Heart right ventricle (tissue), 16 donors: ENCODE measurements at regions not wholly inside any gene's neighbourhood (a gene's known extent, or its start where the extent isn't known, plus 50 kb on each side); places are given as distances from the start of the nearest gene placed in this dataset.

Experiments used
- ATAC-seq, 8 donors: fragments of 200-7000 bp; cut with Tn5 transposase; one replicate each; pipeline ENCODE4 v1.9.1; 2020; ENCODE audit warnings: mild to moderate bottlenecking in 8 of 8, moderate library complexity in 8 of 8, moderate number of reproducible peaks in 1 of 8
- DNase-seq, 2 donors: peaks; one replicate each; pipeline ENCODE4 v3.0.0-alpha.2; 2020
- H3K27ac ChIP-seq, 10 donors: fragments of 200-600 bp; sonication (generic) in 2 of 10; one replicate each; pipeline versions ENCODE4 v1.5.0 to v1.8.0; 2020 to 2022; ENCODE audit warnings: mild to moderate bottlenecking in 3 of 10
- H3K27me3 ChIP-seq, 7 donors: fragments of 200-600 bp; one replicate each; pipeline ENCODE4 v1.8.0; 2021 to 2022; ENCODE audit warnings: mild to moderate bottlenecking in 2 of 7
- H3K36me3 ChIP-seq, 9 donors: fragments of 200-600 bp; sonication (generic) in 1 of 9; one replicate each; pipeline versions ENCODE4 v1.5.0 to v1.8.0; 2020 to 2022; ENCODE audit warnings: mild to moderate bottlenecking in 2 of 9
- H3K4me1 ChIP-seq, 9 donors: fragments of 200-600 bp; sonication (generic) in 1 of 9; one replicate each; pipeline versions ENCODE4 v1.5.0 to v1.8.0; 2020 to 2022; ENCODE audit warnings: mild to moderate bottlenecking in 4 of 9
- H3K4me3 ChIP-seq, 10 donors: fragments of 200-600 bp; sonication (generic) in 2 of 10; one replicate each; pipeline versions ENCODE4 v1.5.0 to v1.8.0; 2020 to 2022; ENCODE audit warnings: mild to moderate bottlenecking in 7 of 10, moderate library complexity in 2 of 10
- H3K9me3 ChIP-seq, 11 donors: fragments of 200-600 bp in 10 of 11; sonication (generic) in 2 of 11; one replicate each; pipeline versions ENCODE4 v1.5.0 to v1.8.0; 2013 to 2022; ENCODE audit warnings: mild to moderate bottlenecking in 2 of 11, control low read depth in 1 of 11, moderate library complexity in 1 of 11
- CTCF ChIP-seq, 9 donors: fragments of 200-600 bp; sonication (generic) in 2 of 9; IDR thresholded peaks; one replicate each; pipeline versions ENCODE4 v1.5.0 to v1.8.0; 2021 to 2022; ENCODE audit warnings: antibody characterized with exemption in 9 of 9, mild to moderate bottlenecking in 5 of 9, moderate library complexity in 1 of 9
- WGBS, 2 donors: extraction: QIAGEN DNeasy Blood & Tissue Kit; methylation state at CpG; one replicate each; pipeline ENCODE4 v1.1.7; 2013; ENCODE audit warnings: inconsistent platforms in 1 of 2; 5-methylcytosine and 5-hydroxymethylcytosine counted together
- intact Hi-C, 10 donors: fragments of 100-400 bp; cut with DNase I; formaldehyde crosslinking; loops; one replicate each; pipeline versions ENCODE4 v1.11.1 to v1.14.2; 2022
- donor health status: Arrhythmogenic right ventricular cardiomyopathy.
- donor health status: ischemic (EF 13 %, LVEDD 7.1; RV severe dilation, severe dysfunction).
- donor health status: healthy with polysubstance abuse.
- donor health status: DM: no; HTN: yes; CAD: no.
- donor health status: DM: no; HTN: no; CAD: no.
- donor health status: ischemic (EF 25% LVEDD 6.9; RV normal size, moderate dysfunction).
- donor health status: ischemic (EF 25% LVEDD 5.7; RV mildly dilated, moderate dysfunction).
- donor health status: healthy.
- donor health status: DM: yes; HTN: yes; CAD: no.
- donor health status: Ischemic cardiomyopathy.
- donor health status: ischemic (EF 35%, LVEDD 5.7; RV mildly dilated, moderate dysfunction).
- donor health status: nonischemic (EF 11% LVEDD 7.7; RV severe dilation, severe dysfunction).
- donor health status: DM: yes; HTN: yes; CAD: no.
- donor health status: PGD.
- donor health status: ischemic (EF 29% LVEDD 5.4; RV normal size, mild dysfunction).
- donor health status: nonischemic (EF 23%, LVEDD 6.1; RV moderate dilation, normal function).

- H3K4me3 ChIP-seq = no peak overlapping the region
- no peak for ATAC-seq
- peaks cover 0 to 8% (median 0%) of the 10 kb centered on the region in 9 donors for H3K4me1 ChIP-seq
- no peaks in the 10 kb centered on the region for H3K36me3 ChIP-seq
- no peak overlapping the region for H3K27ac ChIP-seq
- H3K9me3 ChIP-seq = no peaks in the 10 kb centered on the region
- DNase-seq = no peak
- no peak for TF ChIP-seq CTCF (IDR thresholded peaks at IDR 0.05)
- H3K27me3 ChIP-seq = no peaks in the 10 kb centered on the region
- intact Hi-C loops = no loop called here
These were observed 921.8 kb upstream of the INTU start for GRCh38 chr4:126710935-126711334.

GRCh38 chr4:126715067-126715466 lies 917.7 kb upstream of the INTU start:
- intact Hi-C loops = no loop called here
- 94 to 97% methylated on average over 8 of the region's 8 CpGs for WGBS, 2 donors
- H3K27me3 ChIP-seq = no peaks in the 10 kb centered on the region
- H3K4me1 ChIP-seq = peaks cover 0 to 8% (median 0%) of the 10 kb centered on the region in 9 donors
- no peak for ATAC-seq
- no peak overlapping the region for H3K27ac ChIP-seq
- H3K36me3 ChIP-seq = no peaks in the 10 kb centered on the region
- H3K9me3 ChIP-seq = no peaks in the 10 kb centered on the region
- no peak for TF ChIP-seq CTCF (IDR thresholded peaks at IDR 0.05)
- no peak for DNase-seq
- no peak overlapping the region for H3K4me3 ChIP-seq

- peaks cover 0 to 8% (median 0%) of the 10 kb centered on the region in 9 donors for H3K4me1 ChIP-seq
- H3K27me3 ChIP-seq = no peaks in the 10 kb centered on the region
- TF ChIP-seq CTCF (IDR thresholded peaks at IDR 0.05) = no peak
- H3K36me3 ChIP-seq = no peaks in the 10 kb centered on the region
- no peak overlapping the region for H3K27ac ChIP-seq
- intact Hi-C loops = no loop called here
- no peaks in the 10 kb centered on the region for H3K9me3 ChIP-seq
- DNase-seq = no peak
- ATAC-seq = no peak
- WGBS, 2 donors = 92 to 93% methylated on average over 3 of the region's 3 CpGs
- H3K4me3 ChIP-seq = no peak overlapping the region
These were observed 917.1 kb upstream of the INTU start for GRCh38 chr4:126715681-126716080.

- ATAC-seq (no peak), DNase-seq (no peak)
- intact Hi-C loops = no loop called here
- Histone ChIP-seq H3K27me3 (no peaks in the 10 kb centered on the region), H3K4me3 (no peak overlapping the region), H3K4me1 (peaks cover 0 to 8% (median 0%) of the 10 kb centered on the region in 9 donors), H3K27ac (no peak overlapping the region), H3K9me3 (no peaks in the 10 kb centered on the region), H3K36me3 (no peaks in the 10 kb centered on the region)
- TF ChIP-seq CTCF (IDR thresholded peaks at IDR 0.05) = no peak
- WGBS, 2 donors = 26 to 33% methylated on average over 4 of the region's 4 CpGs
These were observed 914.6 kb upstream of the INTU start for GRCh38 chr4:126718136-126718535.

GRCh38 chr4:126719852-126720251 lies 912.9 kb upstream of the INTU start:
- TF ChIP-seq CTCF (IDR thresholded peaks at IDR 0.05) = no peak
- 66 to 80% methylated on average over 3 of the region's 3 CpGs for WGBS, 2 donors
- Histone ChIP-seq H3K4me3 (no peak overlapping the region), H3K27ac (no peak overlapping the region), H3K27me3 (no peaks in the 10 kb centered on the region), H3K9me3 (no peaks in the 10 kb centered on the region), H3K4me1 (peaks cover 0 to 5% (median 0%) of the 10 kb centered on the region in 9 donors), H3K36me3 (no peaks in the 10 kb centered on the region)
- ATAC-seq (no peak), DNase-seq (no peak)
- intact Hi-C loops = no loop called here
